ENCODE measurements at regions not wholly inside any gene's neighbourhood (a gene's known extent, or its start where the extent isn't known, plus 50 kb on each side); places are given as distances from the start of the nearest gene placed in this dataset.
"Not testable (repeated sequence)": the region's sequence is repeated elsewhere in the genome, so short reads cannot be mapped to it uniquely, and the experiment has no call there.

- DNase-seq, result peak; percentile 46
Observed at GRCh38 chr14:84894254-84894653, 635.7 kb upstream of the FLRT2 start.

- DNase-seq, result peak; percentile 50
Observed at GRCh38 chr14:84922370-84922769, 607.6 kb upstream of the FLRT2 start.

- no peak for DNase-seq
Observed at GRCh38 chr14:84926656-84927055, 603.3 kb upstream of the FLRT2 start.

- peak; percentile 85 for DNase-seq
Observed at GRCh38 chr14:84927096-84927827, 602.7 kb upstream of the FLRT2 start.

- DNase-seq, result no peak
Observed at GRCh38 chr14:84929086-84929485, 600.9 kb upstream of the FLRT2 start.

GRCh38 chr14:84929834-84930233 lies 600.1 kb upstream of the FLRT2 start:
- DNase-seq, result no peak

GRCh38 chr14:84937016-84937415 lies 592.9 kb upstream of the FLRT2 start:
- DNase-seq, result peak; percentile 86

- DNase-seq, result peak; percentile 79
Observed at GRCh38 chr14:84937449-84937848, 592.5 kb upstream of the FLRT2 start.

GRCh38 chr14:84944901-84945300 lies 585.0 kb upstream of the FLRT2 start:
- DNase-seq, result not testable (repeated sequence)

- no peak for DNase-seq
Observed at GRCh38 chr14:84959851-84960520, 570.0 kb upstream of the FLRT2 start.

GRCh38 chr14:84961637-84962036 lies 568.3 kb upstream of the FLRT2 start:
- DNase-seq, result peak; percentile 51

- no peak for DNase-seq
Observed at GRCh38 chr14:84963518-84963917, 566.4 kb upstream of the FLRT2 start.

GRCh38 chr14:84965279-84965678 lies 564.7 kb upstream of the FLRT2 start:
- DNase-seq, result no peak

- DNase-seq, result peak; percentile 25
Observed at GRCh38 chr14:84969501-84969900, 560.4 kb upstream of the FLRT2 start.

GRCh38 chr14:84975241-84975902 lies 554.6 kb upstream of the FLRT2 start:
- DNase-seq, result no peak

GRCh38 chr14:84976805-84977204 lies 553.1 kb upstream of the FLRT2 start:
- peak; percentile 2 for DNase-seq

GRCh38 chr14:84987042-84987441 lies 542.9 kb upstream of the FLRT2 start:
- no peak for DNase-seq

GRCh38 chr14:84988357-84988756 lies 541.6 kb upstream of the FLRT2 start:
- no peak for DNase-seq

- no peak for DNase-seq
Observed at GRCh38 chr14:84991021-84991420, 538.9 kb upstream of the FLRT2 start.

GRCh38 chr14:84998216-84998615 lies 531.7 kb upstream of the FLRT2 start:
- DNase-seq, result no peak

- peak; percentile 2 for DNase-seq
Observed at GRCh38 chr14:85002846-85003245, 527.1 kb upstream of the FLRT2 start.

GRCh38 chr14:85003805-85004204 lies 526.1 kb upstream of the FLRT2 start:
- DNase-seq, result no peak

- DNase-seq, result no peak
Observed at GRCh38 chr14:85009506-85009905, 520.4 kb upstream of the FLRT2 start.

- DNase-seq, result no peak
Observed at GRCh38 chr14:85010186-85010585, 519.8 kb upstream of the FLRT2 start.
